Activated T-cell treated with anti-CD3 and anti-CD28 coated beads, Interleukin-2, amount 50 U/mL, for 72 hours (primary cell): ENCODE measurements at regions not wholly inside any gene's neighbourhood (a gene's known extent, or its start where the extent isn't known, plus 50 kb on each side); places are given as distances from the start of the nearest gene placed in this dataset.

Source experiments
- ATAC-seq, 2 donors: fragments of 150-1000 bp; cut with Tn5 transposase; replicated peaks in 1 of 2; 2 replicates each; pipeline ENCODE4 v1.10.0; 2021; ENCODE audit warnings: moderate library complexity in 2 of 2, mild to moderate bottlenecking in 1 of 2
- DNase-seq, 2 donors: peaks; one replicate each; pipeline ENCODE4 v3.0.0; 2021 to 2022; ENCODE audit warnings: mixed read lengths in 1 of 2
- H3K27ac Mint-ChIP-seq: one replicate; pipeline ENCODE4 v1.8.0; 2022; ENCODE audit warnings: mild to moderate bottlenecking, moderate library complexity, mixed read lengths
- H3K27me3 Mint-ChIP-seq: one replicate; pipeline ENCODE4 v1.8.0; 2022; ENCODE audit warnings: low read depth, mixed read lengths
- H3K36me3 Mint-ChIP-seq, 2 donors: one replicate each; pipeline ENCODE4 v1.8.0; 2022; ENCODE audit warnings: mixed read lengths in 2 of 2, mild to moderate bottlenecking in 1 of 2; ENCODE audit not compliant: insufficient read depth in 2 of 2
- H3K4me1 Mint-ChIP-seq: one replicate; pipeline ENCODE4 v1.8.0; 2022; ENCODE audit warnings: low read depth, mixed read lengths
- H3K4me3 Mint-ChIP-seq, 2 donors: one replicate each; pipeline ENCODE4 v1.8.0; 2022; ENCODE audit warnings: mild to moderate bottlenecking in 2 of 2, mixed read lengths in 2 of 2, moderate library complexity in 2 of 2
- H3K9me3 Mint-ChIP-seq, 2 donors: one replicate each; pipeline ENCODE4 v1.8.0; 2022; ENCODE audit warnings: mixed read lengths in 2 of 2

- ATAC-seq (no peak), DNase-seq (no peak)
- no peaks in the 10 kb centered on the region for H3K36me3 Mint-ChIP-seq
- no peaks in the 10 kb centered on the region for H3K27me3 Mint-ChIP-seq
- H3K4me1 Mint-ChIP-seq: no peaks in the 10 kb centered on the region
- H3K9me3 Mint-ChIP-seq: peaks cover 0 to 3% of the 10 kb centered on the region in 2 donors
- H3K4me3 Mint-ChIP-seq: no peak overlapping the region
- no peak overlapping the region for H3K27ac Mint-ChIP-seq
Measured at GRCh38 chr6:92893741-92894140, 525.6 kb downstream of the EPHA7 start.

- H3K27ac Mint-ChIP-seq: no peak overlapping the region
- no peak for ATAC-seq
- H3K27me3 Mint-ChIP-seq: no peaks in the 10 kb centered on the region
- peaks cover under 1 to 4% of the 10 kb centered on the region in 2 donors for H3K9me3 Mint-ChIP-seq
- H3K36me3 Mint-ChIP-seq: no peaks in the 10 kb centered on the region
- H3K4me3 Mint-ChIP-seq: no peak overlapping the region
- H3K4me1 Mint-ChIP-seq: no peaks in the 10 kb centered on the region
- no peak for DNase-seq
Measured at GRCh38 chr6:92892626-92893170, 526.7 kb downstream of the EPHA7 start.

GRCh38 chr6:92888316-92888715 lies 531.0 kb downstream of the EPHA7 start:
- no peak overlapping the region for H3K27ac Mint-ChIP-seq
- H3K36me3 Mint-ChIP-seq: no peaks in the 10 kb centered on the region
- H3K4me3 Mint-ChIP-seq: no peak overlapping the region
- H3K27me3 Mint-ChIP-seq: no peaks in the 10 kb centered on the region
- ATAC-seq (no peak), DNase-seq (no peak)
- no peaks in the 10 kb centered on the region for H3K4me1 Mint-ChIP-seq
- H3K9me3 Mint-ChIP-seq: peaks cover 6 to 7% of the 10 kb centered on the region in 2 donors

GRCh38 chr6:92887871-92888270 lies 531.5 kb downstream of the EPHA7 start:
- no peak for ATAC-seq
- Mint-ChIP-seq H3K4me3 (no peak overlapping the region), H3K27ac (no peak overlapping the region), H3K36me3 (no peaks in the 10 kb centered on the region), H3K4me1 (no peaks in the 10 kb centered on the region), H3K9me3 (peaks cover 7 to 10% of the 10 kb centered on the region in 2 donors), H3K27me3 (no peaks in the 10 kb centered on the region)
- DNase-seq: no peak

- Mint-ChIP-seq H3K4me3 (no peak overlapping the region), H3K27me3 (no peaks in the 10 kb centered on the region), H3K4me1 (no peaks in the 10 kb centered on the region), H3K9me3 (peaks cover 14 to 23% of the 10 kb centered on the region in 2 donors), H3K27ac (no peak overlapping the region), H3K36me3 (no peaks in the 10 kb centered on the region)
- ATAC-seq: no peak
- no peak for DNase-seq
Measured at GRCh38 chr6:92879526-92879925, 539.8 kb downstream of the EPHA7 start.

- Mint-ChIP-seq H3K4me1 (no peaks in the 10 kb centered on the region), H3K4me3 (no peak overlapping the region), H3K27ac (no peak overlapping the region), H3K36me3 (peaks cover 0 to 1% of the 10 kb centered on the region in 2 donors), H3K27me3 (no peaks in the 10 kb centered on the region), H3K9me3 (peaks cover 7 to 8% of the 10 kb centered on the region in 2 donors)
- no peak for ATAC-seq
- no peak for DNase-seq
Measured at GRCh38 chr6:92864966-92865555, 554.3 kb downstream of the EPHA7 start.

- H3K27ac Mint-ChIP-seq: no peak overlapping the region
- no peak for DNase-seq
- H3K4me3 Mint-ChIP-seq: no peak overlapping the region
- no peaks in the 10 kb centered on the region for H3K36me3 Mint-ChIP-seq
- H3K9me3 Mint-ChIP-seq: peaks cover 8 to 12% of the 10 kb centered on the region in 2 donors
- no peaks in the 10 kb centered on the region for H3K27me3 Mint-ChIP-seq
- no peak for ATAC-seq
- H3K4me1 Mint-ChIP-seq: no peaks in the 10 kb centered on the region
Measured at GRCh38 chr6:92849636-92850035, 569.7 kb downstream of the EPHA7 start.

GRCh38 chr6:92848901-92849300 lies 570.5 kb downstream of the EPHA7 start:
- no peak overlapping the region for H3K27ac Mint-ChIP-seq
- no peaks in the 10 kb centered on the region for H3K27me3 Mint-ChIP-seq
- no peak overlapping the region for H3K4me3 Mint-ChIP-seq
- ATAC-seq (no peak), DNase-seq (no peak)
- peaks cover 8 to 12% of the 10 kb centered on the region in 2 donors for H3K9me3 Mint-ChIP-seq
- no peaks in the 10 kb centered on the region for H3K36me3 Mint-ChIP-seq
- no peaks in the 10 kb centered on the region for H3K4me1 Mint-ChIP-seq

GRCh38 chr6:92848459-92848858 lies 570.9 kb downstream of the EPHA7 start:
- ATAC-seq: no peak
- no peak for DNase-seq
- Mint-ChIP-seq H3K4me3 (no peak overlapping the region), H3K27me3 (no peaks in the 10 kb centered on the region), H3K9me3 (peaks cover 8 to 12% of the 10 kb centered on the region in 2 donors), H3K4me1 (no peaks in the 10 kb centered on the region), H3K36me3 (no peaks in the 10 kb centered on the region), H3K27ac (no peak overlapping the region)

- DNase-seq: no peak
- no peak for ATAC-seq
- H3K36me3 Mint-ChIP-seq: no peaks in the 10 kb centered on the region
- H3K27me3 Mint-ChIP-seq: no peaks in the 10 kb centered on the region
- no peaks in the 10 kb centered on the region for H3K4me1 Mint-ChIP-seq
- no peak overlapping the region for H3K27ac Mint-ChIP-seq
- H3K4me3 Mint-ChIP-seq: no peak overlapping the region
- peaks cover 11 to 14% of the 10 kb centered on the region in 2 donors for H3K9me3 Mint-ChIP-seq
Measured at GRCh38 chr6:92847988-92848387, 571.4 kb downstream of the EPHA7 start.

- DNase-seq: no peak
- Mint-ChIP-seq H3K27me3 (no peaks in the 10 kb centered on the region), H3K4me1 (no peaks in the 10 kb centered on the region), H3K27ac (no peak overlapping the region), H3K4me3 (no peak overlapping the region), H3K9me3 (peaks cover 2 to 3% of the 10 kb centered on the region in 2 donors), H3K36me3 (no peaks in the 10 kb centered on the region)
- no peak for ATAC-seq
Measured at GRCh38 chr6:92840246-92840930, 579.0 kb downstream of the EPHA7 start.

- Mint-ChIP-seq H3K36me3 (no peaks in the 10 kb centered on the region), H3K9me3 (peaks cover 0 to 4% of the 10 kb centered on the region in 2 donors), H3K4me1 (no peaks in the 10 kb centered on the region), H3K27ac (no peak overlapping the region), H3K27me3 (no peaks in the 10 kb centered on the region), H3K4me3 (no peak overlapping the region)
- no peak for ATAC-seq
- DNase-seq: no peak
Measured at GRCh38 chr6:92828788-92829187, 590.6 kb downstream of the EPHA7 start.

- H3K36me3 Mint-ChIP-seq: no peaks in the 10 kb centered on the region
- DNase-seq (no peak), ATAC-seq (no peak)
- peaks cover 0 to 4% of the 10 kb centered on the region in 2 donors for H3K9me3 Mint-ChIP-seq
- H3K4me3 Mint-ChIP-seq: no peak overlapping the region
- H3K27me3 Mint-ChIP-seq: no peaks in the 10 kb centered on the region
- H3K4me1 Mint-ChIP-seq: no peaks in the 10 kb centered on the region
- H3K27ac Mint-ChIP-seq: no peak overlapping the region
Measured at GRCh38 chr6:92827104-92827503, 592.3 kb downstream of the EPHA7 start.
